HG02798 (cell line): ENCODE measurements at regions not wholly inside any gene's neighbourhood (a gene's known extent, or its start where the extent isn't known, plus 50 kb on each side); places are given as distances from the start of the nearest gene placed in this dataset.
"Not testable (repeated sequence)": the region's sequence is repeated elsewhere in the genome, so short reads cannot be mapped to it uniquely, and the experiment has no call there.

Source experiments
- ATAC-seq: cut with Tn5 transposase; IDR thresholded peaks from one replicate; pipeline ENCODE4 v1.9.1; 2021; ENCODE audit warnings: mild to moderate bottlenecking; ENCODE audit not compliant: unreplicated experiment, poor library complexity

GRCh38 chr4:59676992-59677391, 1523.1 kb upstream of the ADGRL3 start:
- not testable (repeated sequence) for ATAC-seq

GRCh38 chr4:59685626-59686025, 1514.5 kb upstream of the ADGRL3 start:
- ATAC-seq = no peak

GRCh38 chr4:59689149-59689548, 1511.0 kb upstream of the ADGRL3 start:
- ATAC-seq = no peak

- ATAC-seq = no peak
Measured at GRCh38 chr4:59695355-59696053, 1504.6 kb upstream of the ADGRL3 start.

- ATAC-seq = no peak
Measured at GRCh38 chr4:59698041-59698440, 1502.1 kb upstream of the ADGRL3 start.

- no peak for ATAC-seq
Measured at GRCh38 chr4:59700651-59701050, 1499.5 kb upstream of the ADGRL3 start.

- ATAC-seq = no peak
Measured at GRCh38 chr4:59704616-59705015, 1495.5 kb upstream of the ADGRL3 start.

- ATAC-seq = no peak
Measured at GRCh38 chr4:59712470-59712869, 1487.7 kb upstream of the ADGRL3 start.

- ATAC-seq = not testable (repeated sequence)
Measured at GRCh38 chr4:59724286-59724685, 1475.8 kb upstream of the ADGRL3 start.

- no peak for ATAC-seq
Measured at GRCh38 chr4:59727745-59728144, 1472.4 kb upstream of the ADGRL3 start.

GRCh38 chr4:59728496-59728895, 1471.6 kb upstream of the ADGRL3 start:
- no peak for ATAC-seq

- no peak for ATAC-seq
Measured at GRCh38 chr4:59729321-59729720, 1470.8 kb upstream of the ADGRL3 start.

GRCh38 chr4:59748433-59748832, 1451.7 kb upstream of the ADGRL3 start:
- ATAC-seq = no peak

- no peak for ATAC-seq
Measured at GRCh38 chr4:59759082-59759825, 1440.9 kb upstream of the ADGRL3 start.

- ATAC-seq = no peak
Measured at GRCh38 chr4:59762344-59762743, 1437.8 kb upstream of the ADGRL3 start.

GRCh38 chr4:59770601-59771264, 1429.4 kb upstream of the ADGRL3 start:
- ATAC-seq = no peak

GRCh38 chr4:59772641-59773139, 1427.4 kb upstream of the ADGRL3 start:
- no peak for ATAC-seq

- not testable (repeated sequence) for ATAC-seq
Measured at GRCh38 chr4:59780271-59780670, 1419.9 kb upstream of the ADGRL3 start.

GRCh38 chr4:59805176-59805575, 1395.0 kb upstream of the ADGRL3 start:
- ATAC-seq = no peak

GRCh38 chr4:59814402-59815010, 1385.6 kb upstream of the ADGRL3 start:
- ATAC-seq = no peak

GRCh38 chr4:59818656-59819055, 1381.5 kb upstream of the ADGRL3 start:
- peak; percentile 47 for ATAC-seq
